ENCODE measurements at regions not wholly inside any gene's neighbourhood (a gene's known extent, or its start where the extent isn't known, plus 50 kb on each side); places are given as distances from the start of the nearest gene placed in this dataset.

DNA sequence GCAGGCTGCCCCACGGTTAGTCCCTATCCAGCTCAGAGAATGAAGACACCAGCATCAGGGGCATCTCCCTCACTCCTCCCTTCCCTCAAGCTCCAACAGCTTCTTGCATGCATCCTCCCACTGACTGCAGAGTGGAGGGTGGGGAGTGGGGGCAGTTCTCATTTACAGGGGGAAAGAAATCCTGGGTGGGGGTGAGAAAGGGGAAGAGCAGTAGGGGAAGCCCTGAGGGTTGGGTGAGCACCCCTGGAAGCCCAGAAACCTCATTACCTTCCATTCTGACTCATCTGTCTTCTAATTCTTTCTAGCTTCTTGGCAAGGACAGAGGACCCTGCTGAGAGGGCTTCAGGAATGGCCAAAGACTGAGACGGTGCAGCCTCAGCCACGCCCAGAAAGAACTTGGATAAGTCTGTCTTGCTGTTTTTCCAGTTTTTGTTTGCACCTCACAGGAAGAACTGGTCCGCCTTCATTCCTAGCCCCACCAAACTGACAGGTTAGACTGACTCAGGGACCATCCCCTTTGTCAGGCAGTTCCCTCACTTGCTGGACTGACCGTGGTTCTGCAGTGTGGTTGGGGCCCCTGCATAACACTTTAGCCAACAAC is 52.5 kb upstream of the WSB1 start:
- TF ChIP-seq, protein P1, sequence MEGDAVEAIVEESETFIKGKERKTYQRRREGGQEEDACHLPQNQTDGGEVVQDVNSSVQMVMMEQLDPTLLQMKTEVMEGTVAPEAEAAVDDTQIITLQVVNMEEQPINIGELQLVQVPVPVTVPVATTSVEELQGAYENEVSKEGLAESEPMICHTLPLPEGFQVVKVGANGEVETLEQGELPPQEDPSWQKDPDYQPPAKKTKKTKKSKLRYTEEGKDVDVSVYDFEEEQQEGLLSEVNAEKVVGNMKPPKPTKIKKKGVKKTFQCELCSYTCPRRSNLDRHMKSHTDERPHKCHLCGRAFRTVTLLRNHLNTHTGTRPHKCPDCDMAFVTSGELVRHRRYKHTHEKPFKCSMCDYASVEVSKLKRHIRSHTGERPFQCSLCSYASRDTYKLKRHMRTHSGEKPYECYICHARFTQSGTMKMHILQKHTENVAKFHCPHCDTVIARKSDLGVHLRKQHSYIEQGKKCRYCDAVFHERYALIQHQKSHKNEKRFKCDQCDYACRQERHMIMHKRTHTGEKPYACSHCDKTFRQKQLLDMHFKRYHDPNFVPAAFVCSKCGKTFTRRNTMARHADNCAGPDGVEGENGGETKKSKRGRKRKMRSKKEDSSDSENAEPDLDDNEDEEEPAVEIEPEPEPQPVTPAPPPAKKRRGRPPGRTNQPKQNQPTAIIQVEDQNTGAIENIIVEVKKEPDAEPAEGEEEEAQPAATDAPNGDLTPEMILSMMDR (IDR thresholded peaks at IDR 0.05), result no peak
- no peak for TF ChIP-seq POLR2AphosphoS5 (IDR thresholded peaks at IDR 0.05)
- TF ChIP-seq POLR2A (IDR thresholded peaks at IDR 0.05), result no peak

All from upper lobe of left lung (tissue), 4 donors.